ENCODE measurements at regions not wholly inside any gene's neighbourhood (a gene's known extent, or its start where the extent isn't known, plus 50 kb on each side); places are given as distances from the start of the nearest gene placed in this dataset.

GRCh38 chr4:119729835-119730670 is 101.4 kb upstream of the PDE5A start:
- TF ChIP-seq SMC3 (conservative IDR thresholded peaks at IDR 0.05; ENCODE audit: poor library complexity) (no peak), POLR2AphosphoS5 (IDR thresholded peaks at IDR 0.05) (no peak)
- Histone ChIP-seq H3K9me3 (ENCODE audit: low read length) (no peaks in the 10 kb centered on the region), H3K27me3 (ENCODE audit: insufficient read depth, low read depth, low read length) (no peaks in the 10 kb centered on the region), H3K79me2 (replicated peaks; ENCODE audit: insufficient read depth, low read length) (no peaks in the 10 kb centered on the region), H3K36me3 (ENCODE audit: insufficient read depth, low read length) (no peaks in the 10 kb centered on the region), H3K9me2 (ENCODE audit: insufficient read depth, low read length) (no peaks in the 10 kb centered on the region), H3F3A (ENCODE audit: insufficient read depth, low read length, poor library complexity, severe bottlenecking) (no peaks in the 10 kb centered on the region), H4K20me1 (ENCODE audit: insufficient read depth) (no peaks in the 10 kb centered on the region), H3K27ac (ENCODE audit: low read length) (no peak overlapping the region), H3K4me2 (ENCODE audit: low read length) (no peak overlapping the region), H2AFZ (ENCODE audit: low read depth, low read length) (no peak overlapping the region), H3K4me3 (ENCODE audit: low read length) (no peak overlapping the region), H3K9ac (ENCODE audit: low read length) (no peak overlapping the region)

GRCh38 chr4:119728692-119729593 is 100.3 kb upstream of the PDE5A start:
- H3K4me3 ChIP-seq (ENCODE audit: low read length), result no peak overlapping the region
- no peaks in the 10 kb centered on the region for H3K79me2 ChIP-seq (replicated peaks; ENCODE audit: insufficient read depth, low read length)
- no peak overlapping the region for H3K9ac ChIP-seq (ENCODE audit: low read length)
- H4K20me1 ChIP-seq (ENCODE audit: insufficient read depth), result no peaks in the 10 kb centered on the region
- H3K4me2 ChIP-seq (ENCODE audit: low read length), result no peak overlapping the region
- no peaks in the 10 kb centered on the region for H3K27me3 ChIP-seq (ENCODE audit: insufficient read depth, low read depth, low read length)
- no peak overlapping the region for H3K27ac ChIP-seq (ENCODE audit: low read length)
- H3F3A ChIP-seq (ENCODE audit: insufficient read depth, low read length, poor library complexity, severe bottlenecking), result no peaks in the 10 kb centered on the region
- no peaks in the 10 kb centered on the region for H3K36me3 ChIP-seq (ENCODE audit: insufficient read depth, low read length)
- no peaks in the 10 kb centered on the region for H3K9me3 ChIP-seq (ENCODE audit: low read length)
- no peaks in the 10 kb centered on the region for H3K9me2 ChIP-seq (ENCODE audit: insufficient read depth, low read length)
- no peak for TF ChIP-seq CTCF (IDR thresholded peaks at IDR 0.05; ENCODE audit: poor library complexity, severe bottlenecking)
- TF ChIP-seq MXI1 (conservative IDR thresholded peaks at IDR 0.05; ENCODE audit: poor library complexity, severe bottlenecking), result no peak
- TF ChIP-seq EZH2 (IDR thresholded peaks at IDR 0.05; ENCODE audit: borderline replicate concordance, insufficient read depth, low read length, poor library complexity, severe bottlenecking), result no peak
- TF ChIP-seq RAD21 (conservative IDR thresholded peaks at IDR 0.05), result no peak
- no peak for TF ChIP-seq TAF1 (IDR thresholded peaks at IDR 0.05; ENCODE audit: low read depth)
- no peak overlapping the region for H2AFZ ChIP-seq (ENCODE audit: low read depth, low read length)

- Histone ChIP-seq H2AFZ (ENCODE audit: low read depth, low read length) (no peak overlapping the region), H3K79me2 (replicated peaks; ENCODE audit: insufficient read depth, low read length) (no peaks in the 10 kb centered on the region), H3K9ac (ENCODE audit: low read length) (no peak overlapping the region), H3K4me3 (ENCODE audit: low read length) (no peak overlapping the region), H3K27me3 (ENCODE audit: insufficient read depth, low read depth, low read length) (no peaks in the 10 kb centered on the region), H3K9me3 (ENCODE audit: low read length) (no peaks in the 10 kb centered on the region), H4K20me1 (ENCODE audit: insufficient read depth) (no peaks in the 10 kb centered on the region), H3K36me3 (ENCODE audit: insufficient read depth, low read length) (no peaks in the 10 kb centered on the region), H3K9me2 (ENCODE audit: insufficient read depth, low read length) (no peaks in the 10 kb centered on the region), H3F3A (ENCODE audit: insufficient read depth, low read length, poor library complexity, severe bottlenecking) (no peaks in the 10 kb centered on the region), H3K27ac (ENCODE audit: low read length) (no peak overlapping the region), H3K4me2 (ENCODE audit: low read length) (no peak overlapping the region)
- TF ChIP-seq SMC3 (conservative IDR thresholded peaks at IDR 0.05; ENCODE audit: poor library complexity), result no peak
- no peak for TF ChIP-seq EP300 (conservative IDR thresholded peaks at IDR 0.05; ENCODE audit: poor library complexity, severe bottlenecking)
- no peak for TF ChIP-seq RAD21 (conservative IDR thresholded peaks at IDR 0.05)
- TF ChIP-seq MXI1 (conservative IDR thresholded peaks at IDR 0.05; ENCODE audit: poor library complexity, severe bottlenecking), result no peak
- TF ChIP-seq REST (IDR thresholded peaks at IDR 0.05; ENCODE audit: borderline replicate concordance), result no peak
- TF ChIP-seq CTCF (IDR thresholded peaks at IDR 0.05; ENCODE audit: poor library complexity, severe bottlenecking), result no peak
- TF ChIP-seq EZH2 (IDR thresholded peaks at IDR 0.05; ENCODE audit: borderline replicate concordance, insufficient read depth, low read length, poor library complexity, severe bottlenecking), result no peak
- TF ChIP-seq TAF1 (IDR thresholded peaks at IDR 0.05; ENCODE audit: low read depth), result no peak
- TF ChIP-seq POLR2AphosphoS5 (IDR thresholded peaks at IDR 0.05), result no peak
Measured at GRCh38 chr4:119728185-119728584, 99.6 kb upstream of the PDE5A start.

Data from neural cell (in vitro differentiated cells).